GM23248 (cell line): ENCODE measurements at regions not wholly inside any gene's neighbourhood (a gene's known extent, or its start where the extent isn't known, plus 50 kb on each side); places are given as distances from the start of the nearest gene placed in this dataset.

ENCODE experiments used
- DNase-seq: peaks from one replicate; pipeline ENCODE4 v3.0.0-alpha.2; 2015
- H2AFZ ChIP-seq: fragments of 200-600 bp; sonication (generic); 2 replicates; pipeline ENCODE4 v1.6.1; 2016; ENCODE audit warnings: antibody characterized with exemption
- H3F3A ChIP-seq: fragments of 200-600 bp; sonication (generic); 2 replicates; pipeline ENCODE4 v1.6.1; 2016; ENCODE audit warnings: mild to moderate bottlenecking, antibody characterized with exemption, mixed run types; ENCODE audit not compliant: insufficient read depth
- H3K27ac ChIP-seq: fragments of 200-600 bp; sonication (generic); 2 replicates; pipeline ENCODE4 v1.5.1; 2016; ENCODE audit warnings: mild to moderate bottlenecking
- H3K27me3 ChIP-seq: fragments of 200-600 bp; sonication (generic); replicated peaks from 2 replicates; pipeline ENCODE4 v1.6.1; 2016; ENCODE audit warnings: mild to moderate bottlenecking; ENCODE audit not compliant: insufficient read depth
- H3K36me3 ChIP-seq: fragments of 200-600 bp; sonication (generic); 2 replicates; pipeline ENCODE4 v1.6.1; 2016; ENCODE audit warnings: low read depth, mild to moderate bottlenecking
- H3K4me1 ChIP-seq: fragments of 200-600 bp; sonication (generic); 2 replicates; pipeline ENCODE4 v1.6.1; 2016; ENCODE audit warnings: mild to moderate bottlenecking; ENCODE audit not compliant: insufficient read depth
- H3K4me2 ChIP-seq: fragments of 200-600 bp; sonication (generic); one replicate; pipeline ENCODE4 v1.6.1; 2016; ENCODE audit warnings: mild to moderate bottlenecking; ENCODE audit not compliant: unreplicated experiment
- H3K4me3 ChIP-seq: fragments of 200-600 bp; sonication (generic); 2 replicates; pipeline ENCODE4 v1.5.1; 2016; ENCODE audit warnings: mild to moderate bottlenecking
- H3K79me2 ChIP-seq: fragments of 200-600 bp; sonication (generic); 2 replicates; pipeline ENCODE4 v1.6.1; 2016; ENCODE audit warnings: mild to moderate bottlenecking; ENCODE audit not compliant: insufficient read depth
- H3K9ac ChIP-seq: fragments of 200-600 bp; sonication (generic); 2 replicates; pipeline ENCODE4 v1.6.1; 2016; ENCODE audit warnings: mild to moderate bottlenecking
- H3K9me2 ChIP-seq: fragments of 200-600 bp; sonication (generic); 2 replicates; pipeline ENCODE4 v1.6.1; 2016; ENCODE audit warnings: mixed run types, mild to moderate bottlenecking, moderate library complexity; ENCODE audit not compliant: insufficient read depth
- H3K9me3 ChIP-seq: fragments of 200-600 bp; sonication (generic); one replicate; pipeline ENCODE4 v1.6.1; 2017; ENCODE audit warnings: low read depth
- H4K20me1 ChIP-seq: fragments of 200-600 bp; sonication (generic); 2 replicates; pipeline ENCODE4 v1.6.0; 2016; ENCODE audit not compliant: insufficient read depth
- EZH2 ChIP-seq: fragments of 200-600 bp; sonication (generic); IDR thresholded peaks from 2 replicates; pipeline ENCODE4 v1.6.1; 2018; ENCODE audit warnings: antibody characterized with exemption, mild to moderate bottlenecking; ENCODE audit not compliant: insufficient read depth, poor library complexity, severe bottlenecking
- EZH2phosphoT487 ChIP-seq: fragments of 200-600 bp; sonication (generic); IDR thresholded peaks from 2 replicates; pipeline ENCODE4 v1.6.1; 2018; ENCODE audit warnings: antibody characterized with exemption, moderate library complexity, mild to moderate bottlenecking, low read depth; ENCODE audit not compliant: insufficient read depth
- WGBS, 2 experiments: methylation state at CpG; one replicate each; pipeline ENCODE4 v1.1.6; 2015 to 2017; ENCODE audit warnings: low lambda C conversion rate in 2 of 2, low coverage in 1 of 2; ENCODE audit errors: missing lambda C conversion rate in 2 of 2; 5-methylcytosine and 5-hydroxymethylcytosine counted together
- in situ Hi-C: fragments of 300-500 bp; cut with MboI; formaldehyde crosslinking; loops from 2 replicates; pipeline ENCODE4 v1.15.0; 2020

DNA sequence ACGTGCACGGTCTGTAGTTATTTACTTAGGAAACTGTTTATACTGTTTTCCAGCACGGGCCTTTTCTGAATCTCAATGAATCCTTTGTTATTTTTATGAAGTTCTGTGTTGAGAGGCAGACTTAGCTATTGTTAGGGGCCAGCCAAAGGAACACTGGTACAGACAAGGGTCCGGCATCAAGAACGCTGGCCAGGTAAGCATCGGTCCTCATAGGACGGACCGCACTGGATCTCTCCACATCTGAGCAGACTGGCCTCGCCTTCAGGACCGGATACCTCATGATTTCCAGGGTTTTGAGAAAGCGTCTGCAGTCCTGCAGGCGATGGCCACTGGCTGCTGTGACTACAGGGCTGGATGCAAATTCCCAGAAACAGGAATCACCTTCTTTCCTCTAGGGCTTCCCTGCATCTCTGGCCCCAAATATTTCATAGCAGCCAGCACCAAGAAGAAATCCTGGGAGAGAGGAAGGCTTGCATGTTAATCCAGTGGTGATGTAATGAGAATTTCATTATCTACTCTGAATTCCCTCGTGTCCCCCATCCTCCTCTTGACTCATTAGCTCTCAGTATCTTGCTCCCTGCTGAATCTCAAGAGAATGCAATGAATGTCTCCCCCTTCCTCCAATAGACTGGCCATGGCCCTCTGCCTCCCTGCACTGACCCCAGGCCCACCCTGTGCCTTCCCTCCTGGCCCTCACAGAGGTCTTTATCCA is 325.4 kb upstream of the NPVF start:
- Histone ChIP-seq H3K9me2 (no peaks in the 10 kb centered on the region), H3K4me1 (no peaks in the 10 kb centered on the region), H3K36me3 (no peaks in the 10 kb centered on the region), H3K79me2 (no peaks in the 10 kb centered on the region), H2AFZ (no peak overlapping the region), H3F3A (no peaks in the 10 kb centered on the region), H3K27ac (no peak overlapping the region), H3K9me3 (no peaks in the 10 kb centered on the region), H3K9ac (no peak overlapping the region), H3K4me2 (no peak overlapping the region), H4K20me1 (no peaks in the 10 kb centered on the region; the same call in 1 of the 2 replicates), H3K27me3 (0 out of 2 replicates have a peak, but pooled peaks cover 3% of the 10 kb centered on the region), H3K4me3 (no peak overlapping the region)
- DNase-seq: no peak
- 65 to 69% methylated on average over 13 of the region's 13 CpGs for WGBS, 2 experiments
- in situ Hi-C loops: no loop called here
- TF ChIP-seq EZH2phosphoT487: no peak

GRCh38 chr7:25557379-25557917 is 329.2 kb upstream of the NPVF start:
- H4K20me1 ChIP-seq: no peaks in the 10 kb centered on the region; the same call in 1 of the 2 replicates
- DNase-seq: no peak
- no peak overlapping the region for H3K4me3 ChIP-seq
- H3K27me3 ChIP-seq: no peaks in the 10 kb centered on the region
- H3K9ac ChIP-seq: no peak overlapping the region
- H3F3A ChIP-seq: no peaks in the 10 kb centered on the region
- H2AFZ ChIP-seq: no peak overlapping the region
- H3K9me3 ChIP-seq: no peaks in the 10 kb centered on the region
- in situ Hi-C loops: no loop called here
- H3K79me2 ChIP-seq: no peaks in the 10 kb centered on the region
- no peak overlapping the region for H3K4me2 ChIP-seq
- TF ChIP-seq EZH2 (no peak), EZH2phosphoT487 (no peak)
- no peaks in the 10 kb centered on the region for H3K9me2 ChIP-seq
- H3K27ac ChIP-seq: no peak overlapping the region
- no peaks in the 10 kb centered on the region for H3K4me1 ChIP-seq
- no peaks in the 10 kb centered on the region for H3K36me3 ChIP-seq
- 66 to 69% methylated on average over 8 of the region's 8 CpGs for WGBS, 2 experiments

DNA sequence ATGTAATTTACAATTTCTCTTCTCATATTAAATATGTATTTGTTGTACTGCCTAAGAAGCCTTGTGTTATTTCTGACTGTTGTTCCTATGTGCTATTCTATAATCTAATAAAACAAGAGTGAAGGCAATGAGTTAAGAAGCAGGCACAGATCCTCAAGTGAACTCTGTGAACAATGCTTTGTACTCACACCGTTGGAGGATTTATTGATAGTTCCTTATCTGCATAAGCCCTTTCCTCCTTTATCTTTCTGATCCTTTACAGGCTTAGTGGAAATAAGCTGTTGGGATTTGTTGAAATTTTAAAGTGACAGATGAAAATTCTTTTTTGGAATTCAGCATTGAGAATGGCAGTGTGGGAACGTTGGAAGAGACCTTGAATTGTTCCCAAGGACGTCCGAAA is 329.6 kb upstream of the NPVF start:
- no peak overlapping the region for H3K9ac ChIP-seq
- in situ Hi-C loops: no loop called here
- no peak overlapping the region for H3K27ac ChIP-seq
- 0 out of 2 replicates have a peak, but pooled peaks cover 3% of the 10 kb centered on the region for H3K27me3 ChIP-seq
- H3K36me3 ChIP-seq: no peaks in the 10 kb centered on the region
- no peak for DNase-seq
- 32 to 42% methylated on average over 4 of the region's 4 CpGs for WGBS, 2 experiments
- no peaks in the 10 kb centered on the region for H3K9me3 ChIP-seq
- no peaks in the 10 kb centered on the region for H3K4me1 ChIP-seq
- H2AFZ ChIP-seq: no peak overlapping the region
- H4K20me1 ChIP-seq: no peaks in the 10 kb centered on the region; the same call in 1 of the 2 replicates
- TF ChIP-seq EZH2phosphoT487: no peak
- no peak for TF ChIP-seq EZH2
- no peak overlapping the region for H3K4me3 ChIP-seq
- no peaks in the 10 kb centered on the region for H3F3A ChIP-seq
- no peak overlapping the region for H3K4me2 ChIP-seq
- no peaks in the 10 kb centered on the region for H3K79me2 ChIP-seq
- H3K9me2 ChIP-seq: no peaks in the 10 kb centered on the region

- Histone ChIP-seq H2AFZ (no peak overlapping the region), H3K27ac (no peak overlapping the region), H3K4me1 (no peaks in the 10 kb centered on the region), H3K79me2 (no peaks in the 10 kb centered on the region), H3K36me3 (no peaks in the 10 kb centered on the region), H4K20me1 (no peaks in the 10 kb centered on the region; the same call in 1 of the 2 replicates), H3K9me3 (no peaks in the 10 kb centered on the region), H3K9ac (no peak overlapping the region), H3K27me3 (0 out of 2 replicates have a peak, but pooled peaks cover 6% of the 10 kb centered on the region), H3K4me2 (no peak overlapping the region), H3K9me2 (no peaks in the 10 kb centered on the region), H3F3A (no peaks in the 10 kb centered on the region), H3K4me3 (no peak overlapping the region)
- TF ChIP-seq EZH2 (no peak), EZH2phosphoT487 (no peak)
- DNase-seq: no peak
- 56 to 58% methylated on average over 3 of the region's 3 CpGs for WGBS, 2 experiments
- in situ Hi-C loops: no loop called here
These were observed 330.3 kb upstream of the NPVF start for GRCh38 chr7:25558605-25559004.
